HEK293 (cell line): ENCODE measurements at regions not wholly inside any gene's neighbourhood (a gene's known extent, or its start where the extent isn't known, plus 50 kb on each side); places are given as distances from the start of the nearest gene placed in this dataset.

Experiments used
- CTCF ChIA-PET: fragments of 350-600 bp; formaldehyde crosslinking; extraction: SDS; loops from one replicate; lab custom pipeline; 2021; ENCODE audit warnings: antibody characterized with exemption; lab: Yijun Ruan, JAX
- POLR2A ChIA-PET: fragments of 300-600 bp; formaldehyde crosslinking; extraction: SDS; loops from one replicate; lab custom pipeline; 2020; ENCODE audit warnings: antibody characterized with exemption, inconsistent platforms; lab: Yijun Ruan, JAX
- H3K27ac ChIP-seq: fragments of 200-500 bp; sonication (Bioruptor generic); 2 replicates; pipeline ENCODE4 v1.5.1; 2014; ENCODE audit warnings: low read depth, low read length, control low read depth, inconsistent platforms; ENCODE audit errors: extremely low read depth
- H3K36me3 ChIP-seq, 2 experiments: fragments of 200-500 bp in 1 of 2; sonication (Bioruptor generic) in 1 of 2; 1 replicate in 1 of 2; 2 replicates in 1 of 2; pipeline ENCODE4 v1.5.1; 2014 to 2017; ENCODE audit warnings: inconsistent platforms in 2 of 2, low read length in 2 of 2; ENCODE audit not compliant: control insufficient read depth in 2 of 2, insufficient read depth in 1 of 2
- H3K4me1 ChIP-seq: fragments of 200-500 bp; sonication (Bioruptor generic); 2 replicates; pipeline ENCODE4 v1.5.1; 2014; ENCODE audit warnings: mild to moderate bottlenecking, low read length, inconsistent platforms; ENCODE audit not compliant: control insufficient read depth, insufficient read depth
- H3K4me3 ChIP-seq: 2 replicates; pipeline ENCODE4 v1.5.1; 2011; ENCODE audit warnings: low read depth, mild to moderate bottlenecking, control low read depth, low read length, moderate library complexity
- H3K9me3 ChIP-seq: fragments of 200-500 bp; sonication (Bioruptor generic); 2 replicates; pipeline ENCODE4 v1.5.1; 2014; ENCODE audit warnings: low read depth, low read length, inconsistent platforms; ENCODE audit not compliant: control insufficient read depth, insufficient read depth
- GFI1B ChIP-seq: fragments of 450-650 bp; formaldehyde crosslinking; IDR thresholded peaks from 2 replicates; pipeline ENCODE4 v1.5.1; 2016; ENCODE audit warnings: missing biosample characterization, missing genetic modification characterization
- INSM2 ChIP-seq: fragments of 450-650 bp; formaldehyde crosslinking; IDR thresholded peaks from 2 replicates; pipeline ENCODE4 v1.5.1; 2016; ENCODE audit warnings: missing biosample characterization, missing genetic modification characterization
- SP3 ChIP-seq: fragments of 450-650 bp; formaldehyde crosslinking; IDR thresholded peaks from 2 replicates; pipeline ENCODE4 v1.5.1; 2016; ENCODE audit warnings: missing biosample characterization, missing genetic modification characterization
- YY2 ChIP-seq: fragments of 450-650 bp; formaldehyde crosslinking; IDR thresholded peaks from 2 replicates; pipeline ENCODE4 v1.5.1; 2016; ENCODE audit warnings: missing biosample characterization, missing genetic modification characterization
- ZBTB17 ChIP-seq: fragments of 450-650 bp; formaldehyde crosslinking; IDR thresholded peaks from 2 replicates; pipeline ENCODE4 v1.5.1; 2016; ENCODE audit warnings: missing biosample characterization, missing genetic modification characterization
- ZBTB26 ChIP-seq: fragments of 450-650 bp; formaldehyde crosslinking; optimal IDR thresholded peaks from 2 replicates; pipeline ENCODE3; 2016; ENCODE audit warnings: missing biosample characterization, mild to moderate bottlenecking, missing genetic modification characterization
- ZNF10 ChIP-seq: fragments of 450-650 bp; formaldehyde crosslinking; IDR thresholded peaks from 2 replicates; pipeline ENCODE4 v1.5.1; 2017; ENCODE audit warnings: missing biosample characterization, missing genetic modification characterization
- ZNF138 ChIP-seq: fragments of 450-650 bp; formaldehyde crosslinking; IDR thresholded peaks from 2 replicates; pipeline ENCODE4 v1.5.1; 2016; ENCODE audit warnings: missing biosample characterization, missing genetic modification characterization, borderline replicate concordance
- ZNF148 ChIP-seq: fragments of 450-650 bp; formaldehyde crosslinking; IDR thresholded peaks from 2 replicates; pipeline ENCODE4 v1.5.0; 2017; ENCODE audit warnings: missing biosample characterization, missing genetic modification characterization, borderline replicate concordance
- ZNF184 ChIP-seq: fragments of 450-650 bp; IDR thresholded peaks from 2 replicates; pipeline ENCODE4 v1.5.1; 2018; ENCODE audit warnings: missing biosample characterization, mild to moderate bottlenecking, missing genetic modification characterization
- ZNF274 ChIP-seq, 2 experiments: fragments of 200-500 bp in 1 of 2; fragments of 450-650 bp in 1 of 2; sonication (Bioruptor generic) in 1 of 2; formaldehyde crosslinking in 1 of 2; IDR thresholded peaks; 2 replicates each; pipeline versions ENCODE4 v1.5.1 to v1.6.1; 2014 to 2016; ENCODE audit warnings: borderline replicate concordance in 1 of 2, inconsistent platforms in 1 of 2, low read length in 1 of 2, missing biosample characterization in 1 of 2, missing genetic modification characterization in 1 of 2
- ZNF354C ChIP-seq: fragments of 450-650 bp; formaldehyde crosslinking; IDR thresholded peaks from 2 replicates; pipeline ENCODE4 v1.5.1; 2016; ENCODE audit warnings: missing biosample characterization, missing genetic modification characterization, low read depth, borderline replicate concordance
- ZNF404 ChIP-seq: fragments of 450-650 bp; formaldehyde crosslinking; IDR thresholded peaks from 2 replicates; pipeline ENCODE4 v1.5.1; 2017; ENCODE audit warnings: missing biosample characterization, missing genetic modification characterization
- ZNF488 ChIP-seq: fragments of 450-650 bp; formaldehyde crosslinking; IDR thresholded peaks from 2 replicates; pipeline ENCODE4 v1.5.1; 2016; ENCODE audit warnings: missing biosample characterization, missing genetic modification characterization
- ZNF530 ChIP-seq: fragments of 450-650 bp; formaldehyde crosslinking; IDR thresholded peaks from 2 replicates; pipeline ENCODE4 v1.5.1; 2016; ENCODE audit warnings: low read depth, missing biosample characterization, missing genetic modification characterization
- ZNF596 ChIP-seq: fragments of 450-650 bp; IDR thresholded peaks from 2 replicates; pipeline ENCODE4 v1.5.0; 2018; ENCODE audit warnings: missing biosample characterization, mild to moderate bottlenecking, missing genetic modification characterization, moderate library complexity
- ZSCAN16 ChIP-seq: fragments of 450-650 bp; formaldehyde crosslinking; IDR thresholded peaks from 2 replicates; pipeline ENCODE4 v1.5.1; 2016; ENCODE audit warnings: missing biosample characterization, missing genetic modification characterization
- TF ChIP-seq, protein P1 (sequence below): fragments of 450-650 bp; formaldehyde crosslinking; IDR thresholded peaks from 2 replicates; pipeline ENCODE4 v1.5.1; 2016; ENCODE audit warnings: missing biosample characterization, missing genetic modification characterization, borderline replicate concordance
- TF ChIP-seq, protein P2 (sequence below): fragments of 450-650 bp; formaldehyde crosslinking; IDR thresholded peaks from 2 replicates; pipeline ENCODE4 v1.5.1; 2016; ENCODE audit warnings: missing biosample characterization, missing genetic modification characterization

DNA sequence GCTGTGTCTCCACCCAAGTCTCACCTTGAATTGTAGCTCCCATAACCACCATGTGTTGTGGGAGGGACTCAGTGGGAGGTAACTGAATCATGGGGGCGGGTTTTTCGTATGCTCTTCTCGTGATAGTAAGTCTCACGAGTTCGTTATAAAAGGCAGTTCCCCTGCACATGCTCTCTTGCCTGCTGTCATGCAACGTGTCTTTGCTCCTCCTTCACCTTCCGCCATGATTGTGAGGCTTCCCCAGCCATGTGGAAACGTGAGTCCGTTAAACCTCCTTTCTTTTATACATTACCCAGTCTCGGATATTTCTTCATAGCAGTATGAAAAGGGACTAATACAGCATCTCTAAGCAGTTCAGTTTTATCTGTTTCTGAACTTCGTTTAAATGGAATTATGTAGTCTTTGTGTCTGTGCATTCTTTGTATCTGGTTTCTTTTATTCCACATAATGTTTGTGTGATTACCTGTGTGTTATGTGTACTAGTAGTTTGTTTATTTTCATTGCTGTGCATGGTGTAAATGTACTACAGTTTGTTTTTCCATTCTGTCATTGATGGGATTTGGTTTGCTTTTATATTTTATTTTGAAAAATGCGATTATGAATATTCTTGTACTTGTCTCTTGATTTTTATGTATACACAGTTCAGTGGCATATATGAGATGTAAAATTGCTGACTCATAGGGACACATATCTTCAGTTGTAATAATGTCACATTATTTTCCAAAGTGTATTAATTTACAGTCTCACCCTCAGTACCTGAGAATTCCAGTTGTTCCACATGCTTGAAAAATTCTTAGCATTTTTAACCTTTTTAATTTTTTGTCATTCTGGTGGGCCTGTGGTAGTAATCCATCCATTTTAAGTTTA is 304.9 kb downstream of the GBA3 start (continued):
- no peak for TF ChIP-seq ZNF488 (tag by site-specific recombination)
- TF ChIP-seq, protein P1, sequence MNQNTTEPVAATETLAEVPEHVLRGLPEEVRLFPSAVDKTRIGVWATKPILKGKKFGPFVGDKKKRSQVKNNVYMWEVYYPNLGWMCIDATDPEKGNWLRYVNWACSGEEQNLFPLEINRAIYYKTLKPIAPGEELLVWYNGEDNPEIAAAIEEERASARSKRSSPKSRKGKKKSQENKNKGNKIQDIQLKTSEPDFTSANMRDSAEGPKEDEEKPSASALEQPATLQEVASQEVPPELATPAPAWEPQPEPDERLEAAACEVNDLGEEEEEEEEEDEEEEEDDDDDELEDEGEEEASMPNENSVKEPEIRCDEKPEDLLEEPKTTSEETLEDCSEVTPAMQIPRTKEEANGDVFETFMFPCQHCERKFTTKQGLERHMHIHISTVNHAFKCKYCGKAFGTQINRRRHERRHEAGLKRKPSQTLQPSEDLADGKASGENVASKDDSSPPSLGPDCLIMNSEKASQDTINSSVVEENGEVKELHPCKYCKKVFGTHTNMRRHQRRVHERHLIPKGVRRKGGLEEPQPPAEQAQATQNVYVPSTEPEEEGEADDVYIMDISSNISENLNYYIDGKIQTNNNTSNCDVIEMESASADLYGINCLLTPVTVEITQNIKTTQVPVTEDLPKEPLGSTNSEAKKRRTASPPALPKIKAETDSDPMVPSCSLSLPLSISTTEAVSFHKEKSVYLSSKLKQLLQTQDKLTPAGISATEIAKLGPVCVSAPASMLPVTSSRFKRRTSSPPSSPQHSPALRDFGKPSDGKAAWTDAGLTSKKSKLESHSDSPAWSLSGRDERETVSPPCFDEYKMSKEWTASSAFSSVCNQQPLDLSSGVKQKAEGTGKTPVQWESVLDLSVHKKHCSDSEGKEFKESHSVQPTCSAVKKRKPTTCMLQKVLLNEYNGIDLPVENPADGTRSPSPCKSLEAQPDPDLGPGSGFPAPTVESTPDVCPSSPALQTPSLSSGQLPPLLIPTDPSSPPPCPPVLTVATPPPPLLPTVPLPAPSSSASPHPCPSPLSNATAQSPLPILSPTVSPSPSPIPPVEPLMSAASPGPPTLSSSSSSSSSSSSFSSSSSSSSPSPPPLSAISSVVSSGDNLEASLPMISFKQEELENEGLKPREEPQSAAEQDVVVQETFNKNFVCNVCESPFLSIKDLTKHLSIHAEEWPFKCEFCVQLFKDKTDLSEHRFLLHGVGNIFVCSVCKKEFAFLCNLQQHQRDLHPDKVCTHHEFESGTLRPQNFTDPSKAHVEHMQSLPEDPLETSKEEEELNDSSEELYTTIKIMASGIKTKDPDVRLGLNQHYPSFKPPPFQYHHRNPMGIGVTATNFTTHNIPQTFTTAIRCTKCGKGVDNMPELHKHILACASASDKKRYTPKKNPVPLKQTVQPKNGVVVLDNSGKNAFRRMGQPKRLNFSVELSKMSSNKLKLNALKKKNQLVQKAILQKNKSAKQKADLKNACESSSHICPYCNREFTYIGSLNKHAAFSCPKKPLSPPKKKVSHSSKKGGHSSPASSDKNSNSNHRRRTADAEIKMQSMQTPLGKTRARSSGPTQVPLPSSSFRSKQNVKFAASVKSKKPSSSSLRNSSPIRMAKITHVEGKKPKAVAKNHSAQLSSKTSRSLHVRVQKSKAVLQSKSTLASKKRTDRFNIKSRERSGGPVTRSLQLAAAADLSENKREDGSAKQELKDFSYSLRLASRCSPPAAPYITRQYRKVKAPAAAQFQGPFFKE = no peak
- no peak for TF ChIP-seq GFI1B (tag by site-specific recombination)
- no peak for TF ChIP-seq ZNF530

- ChIA-PET POLR2A (no interaction called here), CTCF (no interaction called here)
- H3K4me1 ChIP-seq = no peaks in the 10 kb centered on the region
- no peak overlapping the region for H3K4me3 ChIP-seq
- no peaks in the 10 kb centered on the region for H3K9me3 ChIP-seq
- H3K27ac ChIP-seq = no peak overlapping the region
- H3K36me3 ChIP-seq = no peaks in the 10 kb centered on the region
- TF ChIP-seq ZNF148 (tag by site-specific recombination) (no peak), ZNF138 (tag by site-specific recombination) (no peak), ZNF274 (IDR thresholded peaks at IDR 0.05; ENCODE audit: low read length) (no peak), ZNF274 (tag by site-specific recombination; IDR thresholded peaks at IDR 0.05; ENCODE audit: borderline replicate concordance) (no peak), ZBTB17 (tag by site-specific recombination) (no peak), ZNF404 (tag by site-specific recombination) (no peak), ZNF354C (tag by site-specific recombination) (no peak), INSM2 (tag by site-specific recombination) (no peak), YY2 (tag by site-specific recombination) (no peak), SP3 (tag by site-specific recombination) (no peak), ZBTB26 (tag by site-specific recombination) (no peak), ZSCAN16 (tag by site-specific recombination) (no peak), ZNF184 (tag by site-specific recombination) (no peak), ZNF596 (tag by site-specific recombination) (no peak), ZNF10 (tag by site-specific recombination) (no peak)
- TF ChIP-seq, protein P2, sequence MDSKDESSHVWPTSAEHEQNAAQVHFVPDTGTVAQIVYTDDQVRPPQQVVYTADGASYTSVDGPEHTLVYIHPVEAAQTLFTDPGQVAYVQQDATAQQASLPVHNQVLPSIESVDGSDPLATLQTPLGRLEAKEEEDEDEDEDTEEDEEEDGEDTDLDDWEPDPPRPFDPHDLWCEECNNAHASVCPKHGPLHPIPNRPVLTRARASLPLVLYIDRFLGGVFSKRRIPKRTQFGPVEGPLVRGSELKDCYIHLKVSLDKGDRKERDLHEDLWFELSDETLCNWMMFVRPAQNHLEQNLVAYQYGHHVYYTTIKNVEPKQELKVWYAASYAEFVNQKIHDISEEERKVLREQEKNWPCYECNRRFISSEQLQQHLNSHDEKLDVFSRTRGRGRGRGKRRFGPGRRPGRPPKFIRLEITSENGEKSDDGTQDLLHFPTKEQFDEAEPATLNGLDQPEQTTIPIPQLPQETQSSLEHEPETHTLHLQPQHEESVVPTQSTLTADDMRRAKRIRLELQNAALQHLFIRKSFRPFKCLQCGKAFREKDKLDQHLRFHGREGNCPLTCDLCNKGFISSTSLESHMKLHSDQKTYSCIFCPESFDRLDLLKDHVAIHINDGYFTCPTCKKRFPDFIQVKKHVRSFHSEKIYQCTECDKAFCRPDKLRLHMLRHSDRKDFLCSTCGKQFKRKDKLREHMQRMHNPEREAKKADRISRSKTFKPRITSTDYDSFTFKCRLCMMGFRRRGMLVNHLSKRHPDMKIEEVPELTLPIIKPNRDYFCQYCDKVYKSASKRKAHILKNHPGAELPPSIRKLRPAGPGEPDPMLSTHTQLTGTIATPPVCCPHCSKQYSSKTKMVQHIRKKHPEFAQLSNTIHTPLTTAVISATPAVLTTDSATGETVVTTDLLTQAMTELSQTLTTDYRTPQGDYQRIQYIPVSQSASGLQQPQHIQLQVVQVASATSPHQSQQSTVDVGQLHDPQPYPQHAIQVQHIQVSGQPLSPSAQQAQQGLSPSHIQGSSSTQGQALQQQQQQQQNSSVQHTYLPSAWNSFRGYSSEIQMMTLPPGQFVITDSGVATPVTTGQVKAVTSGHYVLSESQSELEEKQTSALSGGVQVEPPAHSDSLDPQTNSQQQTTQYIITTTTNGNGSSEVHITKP (tag by site-specific recombination) = no peak
Observed at GRCh38 chr4:22991576-22991975, 298.8 kb downstream of the GBA3 start.
